ENCODE measurements at regions not wholly inside any gene's neighbourhood (a gene's known extent, or its start where the extent isn't known, plus 50 kb on each side); places are given as distances from the start of the nearest gene placed in this dataset.

DNA sequence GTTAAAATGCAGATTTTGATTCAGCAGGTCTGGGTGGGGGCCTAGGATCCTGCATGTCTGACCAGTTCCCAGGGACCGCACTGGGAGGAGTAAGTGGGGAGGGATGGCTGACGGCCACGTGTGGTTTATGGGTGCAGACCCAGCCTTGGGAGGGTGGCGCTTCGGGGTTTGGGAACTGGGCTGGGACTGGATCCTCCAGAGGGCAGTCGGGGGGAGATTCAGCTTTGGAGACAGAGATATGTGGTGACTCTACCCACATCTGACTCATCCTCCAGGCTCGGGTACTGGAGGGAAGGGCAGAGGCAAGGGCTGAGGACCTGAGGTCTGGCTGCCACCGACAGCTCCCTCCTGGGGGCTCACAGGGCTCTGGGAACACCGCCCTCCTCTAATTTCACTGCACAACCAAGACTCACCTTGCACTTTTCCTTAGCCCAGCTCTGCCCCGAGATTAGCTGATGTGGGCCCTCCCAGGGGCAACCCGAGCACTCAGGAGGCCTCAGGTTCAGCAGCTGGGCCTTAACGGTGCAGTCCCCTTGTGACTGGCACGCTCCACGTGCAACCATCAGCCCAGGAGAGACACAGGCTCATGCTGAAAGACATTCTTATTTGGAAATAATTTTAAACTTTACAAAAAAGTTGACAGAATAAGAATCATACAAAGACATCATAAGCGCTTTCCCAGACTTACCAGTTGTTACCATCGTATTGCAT, 172.8 kb upstream of the PMEPA1 start:
- Histone ChIP-seq H3K36me3 (ENCODE audit: insufficient read depth, low read length) (no peaks in the 10 kb centered on the region), H3K4me2 (ENCODE audit: low read length) (no peak overlapping the region), H3K27me3 (ENCODE audit: insufficient read depth, low read length) (no peaks in the 10 kb centered on the region), H3K9me3 (ENCODE audit: low read length) (no peaks in the 10 kb centered on the region), H3K9ac (ENCODE audit: low read length) (no peak overlapping the region), H3F3A (ENCODE audit: insufficient read depth, low read length) (no peaks in the 10 kb centered on the region), H3K4me1 (ENCODE audit: insufficient read depth, low read length, severe bottlenecking) (no peaks in the 10 kb centered on the region), H3K27ac (ENCODE audit: low read depth, low read length, poor library complexity, severe bottlenecking) (no peak overlapping the region), H3K9me2 (ENCODE audit: low read depth, low read length) (no peaks in the 10 kb centered on the region), H2AFZ (ENCODE audit: low read length) (no peak overlapping the region), H3K79me2 (ENCODE audit: insufficient read depth, low read length) (no peaks in the 10 kb centered on the region), H3K4me3 (ENCODE audit: low read depth, low read length, poor library complexity, severe bottlenecking) (no peak overlapping the region), H4K20me1 (ENCODE audit: insufficient read depth, low read length) (no peaks in the 10 kb centered on the region)
- no peak for TF ChIP-seq EZH2 (IDR thresholded peaks at IDR 0.05; ENCODE audit: borderline replicate concordance, low read length)
- TF ChIP-seq, protein P1, sequence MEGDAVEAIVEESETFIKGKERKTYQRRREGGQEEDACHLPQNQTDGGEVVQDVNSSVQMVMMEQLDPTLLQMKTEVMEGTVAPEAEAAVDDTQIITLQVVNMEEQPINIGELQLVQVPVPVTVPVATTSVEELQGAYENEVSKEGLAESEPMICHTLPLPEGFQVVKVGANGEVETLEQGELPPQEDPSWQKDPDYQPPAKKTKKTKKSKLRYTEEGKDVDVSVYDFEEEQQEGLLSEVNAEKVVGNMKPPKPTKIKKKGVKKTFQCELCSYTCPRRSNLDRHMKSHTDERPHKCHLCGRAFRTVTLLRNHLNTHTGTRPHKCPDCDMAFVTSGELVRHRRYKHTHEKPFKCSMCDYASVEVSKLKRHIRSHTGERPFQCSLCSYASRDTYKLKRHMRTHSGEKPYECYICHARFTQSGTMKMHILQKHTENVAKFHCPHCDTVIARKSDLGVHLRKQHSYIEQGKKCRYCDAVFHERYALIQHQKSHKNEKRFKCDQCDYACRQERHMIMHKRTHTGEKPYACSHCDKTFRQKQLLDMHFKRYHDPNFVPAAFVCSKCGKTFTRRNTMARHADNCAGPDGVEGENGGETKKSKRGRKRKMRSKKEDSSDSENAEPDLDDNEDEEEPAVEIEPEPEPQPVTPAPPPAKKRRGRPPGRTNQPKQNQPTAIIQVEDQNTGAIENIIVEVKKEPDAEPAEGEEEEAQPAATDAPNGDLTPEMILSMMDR (IDR thresholded peaks at IDR 0.05; ENCODE audit: low read length) = no peak

DNA sequence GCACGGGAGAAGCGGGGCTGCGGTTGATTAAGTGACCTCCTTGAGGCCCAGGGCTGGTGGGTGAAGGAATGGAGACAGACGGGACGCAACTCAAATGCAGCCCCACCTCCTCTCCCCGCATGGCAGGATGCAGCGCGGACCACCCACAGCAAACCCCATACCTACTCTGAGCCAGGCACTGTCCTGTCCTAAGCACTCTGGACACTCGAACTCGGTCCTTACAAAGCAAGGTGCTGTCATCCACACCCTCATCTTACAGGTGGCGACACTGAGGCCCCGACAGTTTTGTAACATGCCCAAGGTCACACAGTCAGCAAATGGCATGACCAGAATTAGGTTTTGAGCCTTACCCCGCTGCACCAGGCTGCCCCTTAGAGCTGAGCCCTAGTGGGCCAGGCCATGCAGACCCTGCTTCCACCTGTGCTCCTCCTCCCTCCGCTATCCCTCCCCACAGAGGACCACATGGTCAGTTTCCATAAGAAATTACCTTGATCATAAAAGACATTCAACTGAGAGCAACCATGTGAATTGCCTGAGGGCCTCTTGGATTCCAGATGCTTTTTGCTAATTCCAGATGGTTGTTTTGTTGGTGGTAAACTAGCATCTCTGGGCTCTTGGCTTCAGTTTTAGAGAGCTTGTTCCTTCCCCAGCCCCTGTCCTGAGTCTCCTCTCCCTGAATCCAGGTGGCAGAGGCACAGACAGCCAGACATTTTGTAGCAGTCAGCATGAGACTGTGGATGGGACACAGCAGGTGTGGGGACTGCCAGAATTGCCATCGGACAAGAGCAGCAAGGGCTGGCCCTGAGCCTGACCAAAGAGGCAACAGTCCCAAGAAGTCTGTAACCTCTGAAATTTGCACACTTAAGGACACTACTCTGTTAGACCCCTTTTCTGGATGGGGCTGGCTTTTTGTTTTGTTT, 171.9 kb upstream of the PMEPA1 start:
- Histone ChIP-seq H3K27me3 (ENCODE audit: insufficient read depth, low read length) (no peaks in the 10 kb centered on the region), H3K9ac (ENCODE audit: low read length) (no peak overlapping the region), H3K4me3 (ENCODE audit: low read depth, low read length, poor library complexity, severe bottlenecking) (no peak overlapping the region), H4K20me1 (ENCODE audit: insufficient read depth, low read length) (no peaks in the 10 kb centered on the region), H3K79me2 (ENCODE audit: insufficient read depth, low read length) (no peaks in the 10 kb centered on the region), H3K9me2 (ENCODE audit: low read depth, low read length) (no peaks in the 10 kb centered on the region), H3K4me1 (ENCODE audit: insufficient read depth, low read length, severe bottlenecking) (no peaks in the 10 kb centered on the region), H3K4me2 (ENCODE audit: low read length) (no peak overlapping the region), H3K9me3 (ENCODE audit: low read length) (no peaks in the 10 kb centered on the region), H3K27ac (ENCODE audit: low read depth, low read length, poor library complexity, severe bottlenecking) (no peak overlapping the region), H3K36me3 (ENCODE audit: insufficient read depth, low read length) (no peaks in the 10 kb centered on the region), H2AFZ (ENCODE audit: low read length) (no peak overlapping the region), H3F3A (ENCODE audit: insufficient read depth, low read length) (no peaks in the 10 kb centered on the region)
- TF ChIP-seq, protein P1 (IDR thresholded peaks at IDR 0.05; ENCODE audit: low read length) = no peak
- no peak for TF ChIP-seq EZH2 (IDR thresholded peaks at IDR 0.05; ENCODE audit: borderline replicate concordance, low read length)

DNA sequence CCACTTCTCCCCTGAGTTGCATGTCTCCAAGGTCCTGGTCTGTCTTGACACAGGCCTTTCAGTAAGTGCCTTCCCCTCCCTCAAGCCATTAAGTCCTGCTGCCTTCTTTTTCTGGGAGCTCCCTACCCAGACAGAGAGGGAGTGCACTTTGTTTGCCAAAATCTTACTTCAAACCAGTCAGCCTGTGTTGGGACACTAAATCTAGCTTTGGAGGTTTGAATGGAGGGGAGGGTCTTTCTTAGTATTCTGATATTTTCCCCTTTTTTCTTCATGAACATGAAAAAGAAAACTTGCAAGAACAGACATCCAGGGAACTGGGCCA, 170.7 kb upstream of the PMEPA1 start:
- Histone ChIP-seq H3K27ac (ENCODE audit: low read depth, low read length, poor library complexity, severe bottlenecking) (no peak overlapping the region), H2AFZ (ENCODE audit: low read length) (no peak overlapping the region), H3K4me1 (ENCODE audit: insufficient read depth, low read length, severe bottlenecking) (no peaks in the 10 kb centered on the region), H3F3A (ENCODE audit: insufficient read depth, low read length) (no peaks in the 10 kb centered on the region), H3K9ac (ENCODE audit: low read length) (no peak overlapping the region), H3K79me2 (ENCODE audit: insufficient read depth, low read length) (no peaks in the 10 kb centered on the region), H3K9me2 (ENCODE audit: low read depth, low read length) (no peaks in the 10 kb centered on the region), H3K4me3 (ENCODE audit: low read depth, low read length, poor library complexity, severe bottlenecking) (no peak overlapping the region), H3K4me2 (ENCODE audit: low read length) (no peak overlapping the region), H3K36me3 (ENCODE audit: insufficient read depth, low read length) (no peaks in the 10 kb centered on the region), H3K27me3 (ENCODE audit: insufficient read depth, low read length) (no peaks in the 10 kb centered on the region), H3K9me3 (ENCODE audit: low read length) (no peaks in the 10 kb centered on the region), H4K20me1 (ENCODE audit: insufficient read depth, low read length) (no peaks in the 10 kb centered on the region)
- no peak for TF ChIP-seq EZH2 (IDR thresholded peaks at IDR 0.05; ENCODE audit: borderline replicate concordance, low read length)
- TF ChIP-seq, protein P1 (IDR thresholded peaks at IDR 0.05; ENCODE audit: low read length) = no peak

Data from OCI-LY1 (cell line).